Posterior vena cava (tissue), 2 donors: ENCODE measurements at regions not wholly inside any gene's neighbourhood (a gene's known extent, or its start where the extent isn't known, plus 50 kb on each side); places are given as distances from the start of the nearest gene placed in this dataset.
A peak's percentile ranks its signal among the peaks of the same experiment; 100 is the strongest.
"Not testable (repeated sequence)": the region's sequence is repeated elsewhere in the genome, so short reads cannot be mapped to it uniquely, and the experiment has no call there.

Experiments
- DNase-seq: peaks from one replicate; pipeline ENCODE4 v3.0.0-alpha.2; 2020; ENCODE audit warnings: low spot score
- intact Hi-C, 2 donors: fragments of 100-400 bp; cut with DNase I; formaldehyde crosslinking; loops; one replicate each; pipeline versions ENCODE4 v1.14.1 to v1.14.2; 2022 to 2023
- donor health status: DM: yes; HTN: yes; CAD: no.
- donor health status: DM: yes; HTN: yes; CAD: no.

- no peak for DNase-seq
- intact Hi-C loops = loop anchor here in 1 of 2 donors (10.0 kb wide), 1 partner anchor 434 kb away; no protein-coding TSS in a partner anchor
Observed at GRCh38 chr15:67940324-67940719, 100.5 kb upstream of the RNU6-1 start.

- DNase-seq = no peak
- intact Hi-C loops = loop anchor here in 1 of 2 donors (10.0 kb wide), 1 partner anchor 433 kb away; no protein-coding TSS in a partner anchor
Observed at GRCh38 chr15:67941648-67942310, 101.9 kb upstream of the RNU6-1 start.

GRCh38 chr15:67943475-67943874, 103.6 kb upstream of the RNU6-1 start:
- no peak for DNase-seq
- intact Hi-C loops = loop anchor here in 1 of 2 donors (10.0 kb wide), 1 partner anchor 431 kb away; no protein-coding TSS in a partner anchor

GRCh38 chr15:67944010-67944641, 104.3 kb upstream of the RNU6-1 start:
- DNase-seq = peak; percentile 87
- intact Hi-C loops = loop anchor here in 1 of 2 donors (10.0 kb wide), 1 partner anchor 431 kb away; no protein-coding TSS in a partner anchor

GRCh38 chr15:67945131-67945530, 105.3 kb upstream of the RNU6-1 start:
- DNase-seq = no peak
- intact Hi-C loops = loop anchor here in 1 of 2 donors (10.0 kb wide), 1 partner anchor 430 kb away; no protein-coding TSS in a partner anchor

GRCh38 chr15:67945951-67946700, 106.3 kb upstream of the RNU6-1 start:
- DNase-seq = no peak
- intact Hi-C loops = loop anchor here in 1 of 2 donors (10.0 kb wide), 1 partner anchor 429 kb away; no protein-coding TSS in a partner anchor

- intact Hi-C loops = loop anchor here in 1 of 2 donors (10.0 kb wide), 1 partner anchor 428 kb away; no protein-coding TSS in a partner anchor
- DNase-seq = no peak
Observed at GRCh38 chr15:67946701-67947100, 106.9 kb upstream of the RNU6-1 start.

GRCh38 chr15:67947254-67948039, 106.7 kb upstream of the PIAS1 start:
- intact Hi-C loops = loop anchor here in 1 of 2 donors (10.0 kb wide), 1 partner anchor 427 kb away; no protein-coding TSS in a partner anchor
- DNase-seq = no peak

- DNase-seq = no peak
- intact Hi-C loops = loop anchor here in 1 of 2 donors (10.0 kb wide), 1 partner anchor 427 kb away; no protein-coding TSS in a partner anchor
Observed at GRCh38 chr15:67948215-67948614, 105.9 kb upstream of the PIAS1 start.

- intact Hi-C loops, DNase-seq: not testable (repeated sequence)
Observed at GRCh38 chr15:67951187-67951586, 102.9 kb upstream of the PIAS1 start.

GRCh38 chr15:67953299-67953698, 100.8 kb upstream of the PIAS1 start:
- DNase-seq = no peak
- intact Hi-C loops = no loop called here

- intact Hi-C loops = no loop called here
- DNase-seq = no peak
Observed at GRCh38 chr15:67955252-67955651, 98.9 kb upstream of the PIAS1 start.

- DNase-seq = no peak
- intact Hi-C loops = no loop called here
Observed at GRCh38 chr15:67957435-67958132, 96.5 kb upstream of the PIAS1 start.

- intact Hi-C loops = no loop called here
- peak; percentile 93 for DNase-seq
Observed at GRCh38 chr15:67967871-67968431, 86.2 kb upstream of the PIAS1 start.

- intact Hi-C loops = no loop called here
- no peak for DNase-seq
Observed at GRCh38 chr15:67968564-67968963, 85.6 kb upstream of the PIAS1 start.

- DNase-seq = no peak
- intact Hi-C loops = no loop called here
Observed at GRCh38 chr15:67968966-67969365, 85.1 kb upstream of the PIAS1 start.

GRCh38 chr15:67969892-67970291, 84.2 kb upstream of the PIAS1 start:
- intact Hi-C loops = no loop called here
- no peak for DNase-seq

GRCh38 chr15:67972377-67972776, 81.7 kb upstream of the PIAS1 start:
- intact Hi-C loops = no loop called here
- DNase-seq = no peak
